Heart left ventricle (tissue), 13 donors: ENCODE measurements at regions not wholly inside any gene's neighbourhood (a gene's known extent, or its start where the extent isn't known, plus 50 kb on each side); places are given as distances from the start of the nearest gene placed in this dataset.

Experiments used
- CTCF ChIP-seq, 12 donors: fragments of 200-600 bp; sonication (generic) in 4 of 12; IDR thresholded peaks; one replicate each; pipeline versions ENCODE4 v1.5.0 to v1.8.0; 2018 to 2022; ENCODE audit warnings: antibody characterized with exemption in 12 of 12, mild to moderate bottlenecking in 5 of 12
- POLR2A ChIP-seq, 2 donors: fragments of 450-650 bp; IDR thresholded peaks; one replicate each; pipeline ENCODE4 v1.6.1; 2017; ENCODE audit warnings: antibody characterized with exemption in 2 of 2, mild to moderate bottlenecking in 2 of 2, moderate library complexity in 2 of 2
- donor health status: ischemic (EF 13 %, LVEDD 7.1; RV severe dilation, severe dysfunction).
- donor health status: DM: no; HTN: yes; CAD: no.
- donor health status: DM: no; HTN: no; CAD: no.
- donor health status: ischemic (EF 25% LVEDD 6.9; RV normal size, moderate dysfunction).
- donor health status: ischemic (EF 25% LVEDD 5.7; RV mildly dilated, moderate dysfunction).
- donor health status: ischemic (EF 35%, LVEDD 5.7; RV mildly dilated, moderate dysfunction).
- donor health status: nonischemic (EF 11% LVEDD 7.7; RV severe dilation, severe dysfunction).
- donor health status: DM: yes; HTN: yes; CAD: no.
- donor health status: PGD.
- donor health status: ischemic (EF 29% LVEDD 5.4; RV normal size, mild dysfunction).
- donor health status: nonischemic (EF 23%, LVEDD 6.1; RV moderate dilation, normal function).

GRCh38 chr4:123553733-123554637 is 157.4 kb downstream of the SPRY1 start:
- TF ChIP-seq CTCF (IDR thresholded peaks at IDR 0.05): no peak
- TF ChIP-seq POLR2A (IDR thresholded peaks at IDR 0.05): no peak
